ENCODE measurements at regions not wholly inside any gene's neighbourhood (a gene's known extent, or its start where the extent isn't known, plus 50 kb on each side); places are given as distances from the start of the nearest gene placed in this dataset.

DNA sequence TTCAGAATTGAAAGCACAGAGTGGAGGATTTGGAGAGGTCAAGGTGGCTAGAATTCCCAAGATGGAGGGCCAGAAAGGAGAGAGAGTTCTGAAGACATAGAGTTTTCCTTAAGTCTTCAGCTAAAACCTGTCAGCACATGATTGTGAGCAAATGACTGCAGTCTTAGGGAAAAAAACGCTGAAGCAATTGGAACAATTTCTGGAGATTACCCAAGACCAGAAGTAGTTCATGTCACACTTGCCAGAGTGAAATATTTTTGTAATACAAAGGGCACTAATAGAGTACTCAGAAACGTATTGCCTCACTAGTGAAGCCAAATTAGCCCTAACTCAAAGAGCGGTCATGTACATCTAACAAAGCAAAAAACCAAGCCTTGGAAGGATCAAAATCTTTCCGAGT lies 541.3 kb upstream of the MARCKS start:
- TF ChIP-seq, protein P1, sequence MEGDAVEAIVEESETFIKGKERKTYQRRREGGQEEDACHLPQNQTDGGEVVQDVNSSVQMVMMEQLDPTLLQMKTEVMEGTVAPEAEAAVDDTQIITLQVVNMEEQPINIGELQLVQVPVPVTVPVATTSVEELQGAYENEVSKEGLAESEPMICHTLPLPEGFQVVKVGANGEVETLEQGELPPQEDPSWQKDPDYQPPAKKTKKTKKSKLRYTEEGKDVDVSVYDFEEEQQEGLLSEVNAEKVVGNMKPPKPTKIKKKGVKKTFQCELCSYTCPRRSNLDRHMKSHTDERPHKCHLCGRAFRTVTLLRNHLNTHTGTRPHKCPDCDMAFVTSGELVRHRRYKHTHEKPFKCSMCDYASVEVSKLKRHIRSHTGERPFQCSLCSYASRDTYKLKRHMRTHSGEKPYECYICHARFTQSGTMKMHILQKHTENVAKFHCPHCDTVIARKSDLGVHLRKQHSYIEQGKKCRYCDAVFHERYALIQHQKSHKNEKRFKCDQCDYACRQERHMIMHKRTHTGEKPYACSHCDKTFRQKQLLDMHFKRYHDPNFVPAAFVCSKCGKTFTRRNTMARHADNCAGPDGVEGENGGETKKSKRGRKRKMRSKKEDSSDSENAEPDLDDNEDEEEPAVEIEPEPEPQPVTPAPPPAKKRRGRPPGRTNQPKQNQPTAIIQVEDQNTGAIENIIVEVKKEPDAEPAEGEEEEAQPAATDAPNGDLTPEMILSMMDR (conservative IDR thresholded peaks at IDR 0.05; ENCODE audit: low read depth, low read length) = no peak
- no peak for DNase-seq (ENCODE audit: low read depth)
- H3K4me3 ChIP-seq (ENCODE audit: low read depth, low read length) = no peak overlapping the region

DNA sequence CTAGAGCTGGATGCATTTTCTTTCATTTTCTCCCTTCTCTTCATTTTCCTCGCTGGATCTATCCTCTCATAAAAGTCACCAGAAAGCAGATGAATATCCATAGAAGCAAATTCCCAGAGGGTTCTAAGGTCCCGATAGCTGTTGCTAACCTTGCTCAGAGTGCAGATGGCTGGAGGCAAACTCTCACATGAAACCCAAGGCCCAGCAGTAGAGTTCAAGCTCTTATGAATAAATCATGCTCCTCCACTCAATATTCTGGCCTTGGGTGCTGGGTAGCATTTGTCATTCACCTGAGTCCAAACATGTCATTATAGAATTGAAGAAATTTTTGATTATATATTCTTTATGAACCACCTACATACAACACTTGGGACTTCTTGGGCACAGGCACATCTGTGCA lies 539.7 kb upstream of the MARCKS start:
- TF ChIP-seq, protein P1 (conservative IDR thresholded peaks at IDR 0.05; ENCODE audit: low read depth, low read length) = no peak
- DNase-seq (ENCODE audit: low read depth) = no peak
- no peak overlapping the region for H3K4me3 ChIP-seq (ENCODE audit: low read depth, low read length)

DNA sequence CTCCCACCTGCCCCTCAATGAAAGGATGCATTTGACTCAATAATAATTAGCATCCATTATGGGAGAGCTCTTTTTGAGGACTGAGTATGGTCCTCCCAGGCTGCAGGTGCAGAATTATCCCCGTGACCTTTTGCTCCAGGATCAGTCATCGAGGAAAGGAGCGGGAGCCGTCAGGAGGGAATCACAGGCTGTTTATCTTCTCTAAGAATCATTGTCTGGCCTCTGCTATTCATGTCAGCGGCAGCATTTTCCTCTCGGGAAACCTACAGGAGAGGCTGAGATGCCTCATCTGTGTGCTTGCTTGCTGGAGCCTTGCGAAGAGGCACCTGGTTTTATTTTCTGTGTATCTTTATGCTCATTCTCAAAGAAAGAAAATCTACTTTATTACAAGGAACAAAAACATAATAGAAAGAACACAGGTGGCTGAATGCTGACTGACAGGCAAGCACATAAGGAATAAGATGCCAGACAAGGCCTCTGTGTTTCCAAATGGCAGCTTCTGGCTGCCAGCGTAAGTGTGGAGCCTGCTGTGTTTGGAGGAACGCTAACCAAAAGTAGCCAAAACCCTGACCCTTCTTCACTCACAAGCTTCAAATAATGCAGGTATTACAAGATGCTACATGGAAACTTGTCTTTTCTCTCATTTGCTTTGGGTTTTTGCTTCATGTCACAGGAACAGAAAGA lies 539.1 kb upstream of the MARCKS start:
- no peak for DNase-seq (ENCODE audit: low read depth)
- H3K4me3 ChIP-seq (ENCODE audit: low read depth, low read length) = no peak overlapping the region
- TF ChIP-seq, protein P1 (conservative IDR thresholded peaks at IDR 0.05; ENCODE audit: low read depth, low read length) = no peak

DNA sequence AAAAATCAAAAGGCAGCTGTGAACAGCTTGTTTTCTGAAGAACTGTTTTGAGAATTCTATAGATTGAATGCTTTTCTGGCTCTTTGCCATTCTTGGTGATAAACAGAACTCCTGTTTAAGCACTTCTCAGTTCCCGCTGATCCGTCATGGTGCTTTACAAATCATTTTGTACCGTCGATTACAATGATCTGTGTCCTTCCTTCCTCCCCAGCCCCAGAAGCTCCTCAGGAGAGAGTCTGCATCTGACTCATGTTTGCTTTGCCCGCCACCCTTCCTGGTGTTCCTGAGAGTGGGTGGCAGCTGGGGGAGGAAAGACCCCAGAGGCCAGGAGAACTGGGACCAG lies 538.6 kb upstream of the MARCKS start:
- TF ChIP-seq, protein P1 (conservative IDR thresholded peaks at IDR 0.05; ENCODE audit: low read depth, low read length) = no peak
- DNase-seq (ENCODE audit: low read depth) = no peak
- no peak overlapping the region for H3K4me3 ChIP-seq (ENCODE audit: low read depth, low read length)

DNA sequence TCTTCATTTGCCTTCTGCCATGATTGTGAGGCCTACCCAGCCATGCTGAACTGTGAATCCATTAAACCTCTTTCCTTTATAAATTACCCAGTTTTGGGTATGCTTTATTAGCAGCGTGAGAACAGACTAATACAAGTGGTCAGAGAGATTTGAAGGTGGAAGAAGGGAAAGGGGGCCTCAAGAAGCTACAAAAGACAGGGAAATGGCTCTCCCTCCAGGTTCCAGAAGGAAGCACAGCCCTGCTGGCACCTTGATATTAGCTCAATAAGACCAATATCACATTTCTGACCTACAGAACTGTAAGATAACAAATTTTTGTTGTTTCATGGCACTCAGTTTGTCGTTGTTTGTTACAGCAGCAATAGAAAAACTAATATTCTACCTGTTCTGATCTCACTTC lies 536.5 kb upstream of the MARCKS start:
- DNase-seq (ENCODE audit: low read depth) = no peak
- TF ChIP-seq, protein P1 (conservative IDR thresholded peaks at IDR 0.05; ENCODE audit: low read depth, low read length) = no peak
- H3K4me3 ChIP-seq (ENCODE audit: low read depth, low read length) = no peak overlapping the region

DNA sequence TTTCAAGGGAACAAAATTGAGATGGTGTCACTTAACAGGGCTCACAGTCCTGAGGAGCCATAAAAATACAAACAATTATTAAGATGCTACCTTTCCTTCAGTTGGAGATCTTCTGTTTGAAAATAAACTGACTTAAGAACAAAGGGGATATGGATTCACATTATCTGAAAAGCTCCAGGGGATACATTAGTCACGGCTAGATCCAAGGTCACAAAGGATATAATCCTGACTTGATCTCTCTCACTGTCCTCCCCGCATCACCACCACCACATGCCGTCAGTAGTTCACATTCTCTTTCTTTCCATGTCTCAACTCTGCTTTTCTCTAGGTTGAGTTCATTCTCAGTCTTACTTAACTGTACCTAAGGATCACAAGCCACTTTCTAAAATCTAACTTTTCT lies 530.4 kb upstream of the MARCKS start:
- TF ChIP-seq, protein P1 (conservative IDR thresholded peaks at IDR 0.05; ENCODE audit: low read depth, low read length) = no peak
- H3K4me3 ChIP-seq (ENCODE audit: low read depth, low read length) = no peak overlapping the region
- no peak for DNase-seq (ENCODE audit: low read depth)

DNA sequence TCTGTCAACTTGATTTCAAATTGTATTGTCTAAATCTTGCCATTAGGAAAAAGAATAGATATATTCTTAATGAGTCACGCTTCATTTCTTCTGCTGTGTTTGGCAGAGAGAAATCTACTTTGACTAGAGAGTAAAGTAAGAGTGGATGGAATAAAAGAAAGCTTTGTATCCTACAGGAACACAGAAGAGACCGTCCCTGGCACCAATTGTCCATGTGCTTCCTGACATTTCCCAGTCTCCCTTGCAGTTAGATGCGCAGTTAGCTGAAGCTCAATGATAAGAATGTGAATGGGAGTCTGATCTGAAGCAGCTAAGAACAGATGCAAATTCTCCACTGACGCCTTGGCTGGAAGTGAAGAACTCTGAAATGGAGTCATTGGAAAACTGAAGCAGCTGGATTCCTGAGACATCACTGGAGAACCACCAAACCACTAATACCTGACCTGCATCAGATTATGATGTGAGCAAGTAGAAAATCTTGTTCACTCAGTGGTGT lies 528.2 kb upstream of the MARCKS start:
- no peak overlapping the region for H3K4me3 ChIP-seq (ENCODE audit: low read depth, low read length)
- no peak for DNase-seq (ENCODE audit: low read depth)
- TF ChIP-seq, protein P1 (conservative IDR thresholded peaks at IDR 0.05; ENCODE audit: low read depth, low read length) = no peak
